SKM-1 treated with dmso at 0.1 percent for 144 hours (cell line): ENCODE measurements at regions not wholly inside any gene's neighbourhood (a gene's known extent, or its start where the extent isn't known, plus 50 kb on each side); places are given as distances from the start of the nearest gene placed in this dataset.

Experiments
- DNase-seq: peaks from one replicate; lab custom pipeline; 2025; ENCODE audit not compliant: unreplicated experiment; lab: John Stamatoyannopoulos, UW

GRCh38 chr16:64312292-64312691, 809.6 kb downstream of the CDH11 start:
- no peak for DNase-seq

GRCh38 chr16:64311241-64311640, 810.6 kb downstream of the CDH11 start:
- no peak for DNase-seq

GRCh38 chr16:64309398-64310110, 812.3 kb downstream of the CDH11 start:
- no peak for DNase-seq

- no peak for DNase-seq
These were observed 813.1 kb downstream of the CDH11 start for GRCh38 chr16:64308721-64309120.

- no peak for DNase-seq
These were observed 814.4 kb downstream of the CDH11 start for GRCh38 chr16:64307431-64307830.

GRCh38 chr16:64305663-64306062, 816.2 kb downstream of the CDH11 start:
- no peak for DNase-seq

GRCh38 chr16:64304951-64305350, 816.9 kb downstream of the CDH11 start:
- DNase-seq: no peak

- no peak for DNase-seq
These were observed 817.5 kb downstream of the CDH11 start for GRCh38 chr16:64304396-64304795.

GRCh38 chr16:64297863-64298600, 823.8 kb downstream of the CDH11 start:
- DNase-seq: no peak

GRCh38 chr16:64295466-64295865, 826.4 kb downstream of the CDH11 start:
- no peak for DNase-seq

GRCh38 chr16:64292953-64293352, 828.9 kb downstream of the CDH11 start:
- no peak for DNase-seq

GRCh38 chr16:64292161-64292560, 829.7 kb downstream of the CDH11 start:
- no peak for DNase-seq

- DNase-seq: no peak
These were observed 831.4 kb downstream of the CDH11 start for GRCh38 chr16:64290461-64290860.

GRCh38 chr16:64287655-64288528, 834.0 kb downstream of the CDH11 start:
- no peak for DNase-seq

GRCh38 chr16:64282181-64282580, 839.7 kb downstream of the CDH11 start:
- no peak for DNase-seq

- DNase-seq: no peak
These were observed 841.5 kb downstream of the CDH11 start for GRCh38 chr16:64280317-64280716.

GRCh38 chr16:64278196-64278595, 843.7 kb downstream of the CDH11 start:
- DNase-seq: no peak

GRCh38 chr16:64276646-64277045, 845.2 kb downstream of the CDH11 start:
- DNase-seq: no peak

- DNase-seq: no peak
These were observed 849.8 kb downstream of the CDH11 start for GRCh38 chr16:64272028-64272427.

- no peak for DNase-seq
These were observed 852.1 kb downstream of the CDH11 start for GRCh38 chr16:64269756-64270155.

- DNase-seq: no peak
These were observed 856.1 kb downstream of the CDH11 start for GRCh38 chr16:64265756-64266155.
